Stimulated activated CD4-positive, alpha-beta T cell treated with anti-CD3 and anti-CD28 coated beads, Interleukin-12 subunit alpha, Interleukin-12 subunit beta, amount 100 ng/mL, for 4 hours (primary cell): ENCODE measurements at regions not wholly inside any gene's neighbourhood (a gene's known extent, or its start where the extent isn't known, plus 50 kb on each side); places are given as distances from the start of the nearest gene placed in this dataset.

Experiments used
- DNase-seq: peaks from one replicate; pipeline ENCODE4 v3.0.0-alpha.2; 2020

GRCh38 chr9:80157561-80157983 lies 585.8 kb downstream of the TLE4 start:
- DNase-seq: no peak

GRCh38 chr9:80156756-80157472 lies 585.1 kb downstream of the TLE4 start:
- no peak for DNase-seq

GRCh38 chr9:80156262-80156661 lies 584.5 kb downstream of the TLE4 start:
- DNase-seq: no peak

- no peak for DNase-seq
Observed at GRCh38 chr9:80147866-80148265, 576.1 kb downstream of the TLE4 start.

GRCh38 chr9:80146466-80146865 lies 574.7 kb downstream of the TLE4 start:
- no peak for DNase-seq

GRCh38 chr9:80144856-80145255 lies 573.1 kb downstream of the TLE4 start:
- no peak for DNase-seq

GRCh38 chr9:80144406-80144805 lies 572.6 kb downstream of the TLE4 start:
- DNase-seq: no peak

- DNase-seq: no peak
Observed at GRCh38 chr9:80143899-80144298, 572.1 kb downstream of the TLE4 start.

- no peak for DNase-seq
Observed at GRCh38 chr9:80134487-80134886, 562.7 kb downstream of the TLE4 start.

- no peak for DNase-seq
Observed at GRCh38 chr9:80131627-80132026, 559.9 kb downstream of the TLE4 start.

- DNase-seq: no peak
Observed at GRCh38 chr9:80127920-80128319, 556.2 kb downstream of the TLE4 start.

GRCh38 chr9:80125731-80126264 lies 554.0 kb downstream of the TLE4 start:
- DNase-seq: no peak

GRCh38 chr9:80117031-80117430 lies 545.3 kb downstream of the TLE4 start:
- no peak for DNase-seq

- no peak for DNase-seq
Observed at GRCh38 chr9:80114241-80114640, 542.5 kb downstream of the TLE4 start.

- no peak for DNase-seq
Observed at GRCh38 chr9:80107931-80108660, 536.3 kb downstream of the TLE4 start.

GRCh38 chr9:80097476-80097875 lies 525.7 kb downstream of the TLE4 start:
- no peak for DNase-seq

GRCh38 chr9:80094176-80094771 lies 522.5 kb downstream of the TLE4 start:
- no peak for DNase-seq

GRCh38 chr9:80093695-80094094 lies 521.9 kb downstream of the TLE4 start:
- DNase-seq: no peak

GRCh38 chr9:80091526-80091925 lies 519.8 kb downstream of the TLE4 start:
- no peak for DNase-seq

GRCh38 chr9:80090317-80090716 lies 518.6 kb downstream of the TLE4 start:
- DNase-seq: no peak

GRCh38 chr9:80086822-80087345 lies 515.1 kb downstream of the TLE4 start:
- DNase-seq: no peak

GRCh38 chr9:80086386-80086785 lies 514.6 kb downstream of the TLE4 start:
- no peak for DNase-seq

- no peak for DNase-seq
Observed at GRCh38 chr9:80085668-80086067, 513.9 kb downstream of the TLE4 start.

GRCh38 chr9:80082213-80082612 lies 510.4 kb downstream of the TLE4 start:
- DNase-seq: no peak
